ENCODE measurements at regions not wholly inside any gene's neighbourhood (a gene's known extent, or its start where the extent isn't known, plus 50 kb on each side); places are given as distances from the start of the nearest gene placed in this dataset.

GRCh38 chr22:22184277-22184807 is 60.2 kb upstream of the VPREB1 start:
- no peak overlapping the region for H3K27ac ChIP-seq
- TF ChIP-seq CTCF (conservative IDR thresholded peaks at IDR 0.05; ENCODE audit: low read depth) = no peak
- DNase-seq (ENCODE audit: low spot score) = no peak
- POLR2A ChIA-PET (ENCODE audit: low non-redundant PET) = no interaction called here
- CTCF ChIA-PET = interaction anchor here (1.6 to 1.7 kb wide), 2 partner anchors 11 to 17 kb away, joined by 4 read pairs; no protein-coding TSS in a partner anchor

GRCh38 chr22:22182990-22183264 is 61.7 kb upstream of the VPREB1 start:
- no peak overlapping the region for H3K27ac ChIP-seq
- TF ChIP-seq CTCF (conservative IDR thresholded peaks at IDR 0.05; ENCODE audit: low read depth) = no peak
- POLR2A ChIA-PET (ENCODE audit: low non-redundant PET) = no interaction called here
- CTCF ChIA-PET = interaction anchor here (0.6 to 1.7 kb wide), 2 partner anchors 13 to 25 kb away, joined by 3 to 4 read pairs; no protein-coding TSS in a partner anchor
- no peak for DNase-seq (ENCODE audit: low spot score)

GRCh38 chr22:22182218-22182989 is 62.2 kb upstream of the VPREB1 start:
- no peak overlapping the region for H3K27ac ChIP-seq
- DNase-seq (ENCODE audit: low spot score) = no peak
- CTCF ChIA-PET = interaction anchor here (0.6 to 1.7 kb wide), 2 partner anchors 13 to 24 kb away, joined by 3 to 4 read pairs; no protein-coding TSS in a partner anchor
- POLR2A ChIA-PET (ENCODE audit: low non-redundant PET) = no interaction called here
- TF ChIP-seq CTCF (conservative IDR thresholded peaks at IDR 0.05; ENCODE audit: low read depth) = no peak

- no peak for DNase-seq (ENCODE audit: low spot score)
These were observed 63.2 kb upstream of the VPREB1 start for GRCh38 chr22:22181341-22181850.

GRCh38 chr22:22180738-22181285 is 63.8 kb upstream of the VPREB1 start:
- no peak for DNase-seq (ENCODE audit: low spot score)
- ChIA-PET CTCF (interaction anchor here (1.6 kb wide), 1 partner anchor 20 kb away, joined by 7 read pairs; no protein-coding TSS in a partner anchor), POLR2A (ENCODE audit: low non-redundant PET) (no interaction called here)
- no peak overlapping the region for H3K27ac ChIP-seq
- TF ChIP-seq CTCF (conservative IDR thresholded peaks at IDR 0.05; ENCODE audit: low read depth) = no peak

More at GRCh38 chr22:22181341-22181850, 63.2 kb upstream of the VPREB1 start:
- TF ChIP-seq CTCF (conservative IDR thresholded peaks at IDR 0.05; ENCODE audit: low read depth) = no peak
- H3K27ac ChIP-seq = no peak overlapping the region
- ChIA-PET CTCF (no interaction called here), POLR2A (ENCODE audit: low non-redundant PET) (no interaction called here)

GRCh38 chr22:22179858-22180257 is 64.7 kb upstream of the VPREB1 start:
- no peak overlapping the region for H3K27ac ChIP-seq
- no peak for TF ChIP-seq CTCF (conservative IDR thresholded peaks at IDR 0.05; ENCODE audit: low read depth)
- ChIA-PET CTCF (interaction anchor here (1.6 kb wide), 1 partner anchor 21 kb away, joined by 7 read pairs; no protein-coding TSS in a partner anchor), POLR2A (ENCODE audit: low non-redundant PET) (no interaction called here)
- no peak for DNase-seq (ENCODE audit: low spot score)
